Activated T-cell treated with anti-CD3 and anti-CD28 coated beads for 24 hours (primary cell): ENCODE measurements at regions not wholly inside any gene's neighbourhood (a gene's known extent, or its start where the extent isn't known, plus 50 kb on each side); places are given as distances from the start of the nearest gene placed in this dataset.

Experiments used
- DNase-seq: peaks from one replicate; pipeline ENCODE4 v3.0.0-alpha.2; 2020; ENCODE audit warnings: low read depth

DNA sequence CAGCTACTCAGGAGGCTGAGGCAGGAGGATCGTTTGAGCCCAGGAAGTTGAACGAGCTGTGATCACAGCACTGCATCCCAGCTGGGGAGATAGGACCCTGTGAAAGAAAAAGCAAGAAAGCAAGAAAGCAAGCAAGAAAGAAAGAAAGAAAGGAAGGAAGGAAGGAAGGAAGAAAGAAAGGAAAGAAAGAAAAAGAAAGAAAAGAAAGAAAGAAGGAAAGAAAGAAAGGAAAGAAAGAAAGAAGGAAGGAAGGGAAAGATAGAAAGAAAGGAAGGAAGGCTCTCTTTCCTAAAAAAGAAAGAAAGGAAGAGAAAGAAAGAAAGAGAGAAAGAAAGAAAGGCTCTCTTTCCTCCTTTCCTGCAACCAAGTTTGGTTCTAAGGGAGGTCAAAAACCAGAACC is 380.3 kb downstream of the PCNX1 start:
- no peak for DNase-seq

DNA sequence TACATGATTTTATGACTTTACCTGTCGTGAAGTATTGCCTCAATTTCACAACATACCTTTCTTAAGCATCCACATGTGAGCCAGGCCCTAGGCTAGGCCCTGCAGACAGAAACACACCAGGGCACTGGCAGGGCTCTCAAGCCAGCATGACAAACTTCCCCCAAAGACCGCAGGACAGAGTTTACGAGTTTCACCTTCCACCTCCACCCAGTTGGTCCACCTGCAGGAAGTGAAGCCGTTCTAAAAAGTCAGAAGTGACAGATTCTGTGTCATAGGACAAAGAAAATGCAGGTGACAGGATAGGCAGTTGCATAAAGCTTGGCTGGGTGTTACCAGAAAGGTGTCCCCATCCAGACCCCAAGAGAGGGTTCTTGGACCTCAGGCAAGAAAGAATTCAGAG is 382.3 kb downstream of the PCNX1 start:
- DNase-seq, result no peak

DNA sequence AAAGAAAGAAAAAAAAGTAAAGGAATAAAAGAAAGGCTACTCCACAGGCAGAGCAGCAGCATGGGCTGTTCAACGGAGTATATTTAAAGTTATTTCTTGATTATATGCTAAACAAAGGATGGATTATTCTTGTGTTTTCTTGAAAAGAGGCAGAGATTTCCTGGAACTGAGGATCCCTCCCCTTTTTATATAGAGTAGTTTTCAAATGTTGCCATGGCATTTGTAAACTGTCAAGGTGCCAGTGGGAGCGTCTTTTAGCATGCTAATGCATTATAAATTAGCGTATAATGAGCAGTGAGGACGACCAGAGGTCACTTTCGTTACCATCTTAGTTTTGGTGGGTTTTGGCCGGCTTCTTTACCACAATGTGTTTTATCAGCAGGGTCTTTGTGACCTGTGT is 383.0 kb downstream of the PCNX1 start:
- DNase-seq, result no peak

DNA sequence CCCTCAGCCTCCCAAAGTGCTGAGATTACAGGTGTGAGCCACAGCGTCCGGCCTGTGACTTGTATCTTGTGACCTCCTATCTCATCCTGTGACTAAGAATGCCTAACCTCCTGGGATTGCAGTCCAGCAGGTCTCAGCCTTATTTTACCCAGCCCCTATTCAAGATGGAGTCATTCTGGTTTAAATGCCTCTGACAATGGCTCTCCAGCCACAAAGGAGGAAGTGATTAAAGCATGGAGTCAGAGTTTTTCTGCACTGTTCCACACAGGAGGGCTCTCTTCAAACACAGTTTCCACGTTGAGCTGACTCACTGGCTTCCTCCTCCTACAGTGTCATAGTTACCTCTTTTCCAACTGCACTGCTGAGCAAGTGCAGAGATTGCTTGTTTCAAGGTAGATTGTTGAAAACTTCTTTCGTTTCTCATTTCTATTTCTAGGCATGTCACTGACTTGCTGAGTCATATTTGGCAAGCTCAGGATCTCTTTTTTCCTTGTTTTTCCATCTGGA is 383.8 kb downstream of the PCNX1 start:
- DNase-seq, result peak; percentile 51

DNA sequence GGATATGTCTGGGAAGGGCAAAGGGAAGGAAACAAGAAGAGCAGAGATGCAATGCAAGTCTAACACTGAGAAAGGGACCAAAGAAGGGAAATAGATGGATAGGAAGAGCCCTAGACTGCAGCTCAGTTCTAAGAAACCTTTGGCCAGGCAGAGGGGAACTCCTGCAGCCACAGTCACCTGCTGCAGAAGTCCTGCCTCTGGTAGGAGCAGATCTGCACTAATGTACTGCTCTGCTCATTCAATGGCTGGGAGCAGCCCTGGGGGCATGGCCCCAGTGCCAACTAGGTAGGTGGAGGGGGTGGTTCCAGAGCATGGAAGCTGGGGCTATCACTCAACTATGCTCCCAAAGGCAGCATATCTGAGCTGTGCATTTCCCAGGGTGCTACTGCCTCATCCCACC is 388.9 kb downstream of the PCNX1 start:
- DNase-seq, result no peak

DNA sequence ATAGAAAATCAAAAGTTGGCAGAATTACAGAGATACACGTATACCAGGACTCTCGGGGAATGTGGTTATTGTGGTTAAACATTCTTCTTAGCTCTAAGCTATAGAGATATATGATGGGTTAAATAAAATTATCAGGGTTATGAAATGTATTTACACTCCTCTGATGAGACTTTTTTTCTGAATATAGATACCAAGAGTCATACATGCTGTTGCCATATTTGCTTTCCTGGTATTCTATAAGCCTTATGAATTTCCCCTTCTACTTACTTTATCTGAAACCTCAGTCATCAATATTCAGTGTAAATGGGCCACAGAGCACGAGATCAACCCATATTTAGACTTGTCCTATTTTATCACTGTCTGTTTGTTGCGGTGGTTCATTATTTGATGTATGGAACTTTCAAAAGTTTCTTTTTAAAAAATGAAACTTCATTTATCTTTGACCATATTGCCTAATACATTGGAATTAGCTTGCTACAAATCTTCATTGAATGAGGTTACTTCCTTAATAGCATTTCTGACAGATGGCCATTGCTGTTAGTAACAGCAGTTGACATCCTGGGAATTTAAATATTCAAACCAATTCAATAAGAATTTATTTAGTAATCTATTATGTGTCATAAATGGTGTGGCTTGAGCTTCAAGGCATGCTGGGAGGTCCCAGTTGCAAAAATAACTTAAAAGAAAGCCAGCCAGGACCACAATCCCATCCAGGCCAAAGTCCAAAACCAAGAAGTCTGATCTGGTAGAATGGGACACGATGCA is 393.5 kb downstream of the PCNX1 start:
- no peak for DNase-seq

DNA sequence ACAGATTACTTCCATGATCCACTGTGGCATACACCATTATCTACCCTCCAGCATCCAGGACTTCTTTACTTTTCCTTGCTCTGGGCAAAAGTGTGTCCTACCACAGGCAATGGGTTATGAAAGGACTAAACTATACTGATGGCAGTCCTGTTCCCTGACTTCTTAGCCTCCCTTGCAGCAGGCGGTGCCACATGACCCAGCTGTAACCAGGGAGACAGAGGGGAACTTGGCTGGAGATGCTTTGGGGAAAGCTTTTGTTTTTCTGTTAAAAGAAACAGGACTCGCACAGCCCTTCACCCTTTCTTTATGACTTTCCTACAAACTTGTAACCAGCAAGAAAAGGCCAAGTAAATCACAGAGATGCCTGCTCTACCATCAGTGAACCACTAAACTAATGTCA is 394.4 kb downstream of the PCNX1 start:
- no peak for DNase-seq

DNA sequence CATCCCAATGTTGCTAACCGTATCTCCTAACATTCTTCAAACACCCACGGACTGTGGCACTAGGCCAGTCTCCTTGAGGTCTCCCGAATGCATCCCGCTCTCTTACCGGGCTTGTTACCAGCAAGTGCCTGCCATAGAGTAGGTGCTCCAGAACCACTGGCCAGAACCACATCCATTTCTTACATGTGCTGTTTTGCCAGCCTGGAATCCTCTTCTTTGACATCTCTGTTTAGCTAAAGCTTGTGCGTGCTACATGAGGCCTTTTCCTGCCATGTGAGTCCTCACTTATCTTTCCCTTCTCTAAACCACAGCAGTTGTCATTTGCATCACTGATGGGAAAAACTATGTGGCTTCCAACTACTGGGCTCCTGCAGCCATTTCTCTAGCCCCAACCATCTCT is 397.4 kb downstream of the PCNX1 start:
- DNase-seq, result no peak

DNA sequence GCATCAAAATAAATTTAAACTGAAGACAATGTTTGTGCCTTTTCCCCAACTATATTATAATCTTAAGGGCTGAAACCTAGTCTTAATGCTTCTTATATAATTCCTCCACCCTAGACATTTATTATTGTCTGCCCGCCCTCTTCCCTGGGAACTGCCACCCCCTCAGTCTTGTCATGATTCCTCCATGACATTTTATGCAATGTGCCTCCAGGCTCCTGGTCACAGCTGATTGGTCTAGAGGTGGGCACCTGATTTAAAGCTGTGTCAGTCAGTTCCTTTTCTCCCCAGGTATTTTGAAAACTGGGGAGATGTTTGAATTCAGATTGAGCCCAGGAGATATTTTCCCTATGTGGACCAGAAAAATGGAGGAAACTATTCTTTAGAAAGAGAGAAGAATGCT is 401.4 kb downstream of the PCNX1 start:
- no peak for DNase-seq

DNA sequence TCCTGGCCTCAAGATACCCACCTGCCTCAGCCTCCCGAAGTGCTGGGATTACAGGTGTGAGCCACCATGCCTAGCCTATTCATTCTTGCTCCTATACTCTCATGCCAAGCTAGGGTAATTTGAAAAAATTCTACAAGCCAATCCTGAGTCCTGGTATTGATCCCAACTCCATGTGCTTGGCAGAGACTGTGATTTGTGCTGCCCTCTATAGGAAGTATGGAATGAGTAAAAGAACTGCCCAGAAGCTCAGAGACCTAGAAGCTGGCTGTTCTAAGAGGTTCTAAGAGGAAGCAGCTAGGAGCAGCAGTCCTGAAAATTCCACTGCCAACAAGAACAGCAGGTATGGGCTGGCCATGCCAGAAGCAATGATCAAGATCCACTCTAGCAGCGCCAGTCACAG is 402.5 kb downstream of the PCNX1 start:
- no peak for DNase-seq

DNA sequence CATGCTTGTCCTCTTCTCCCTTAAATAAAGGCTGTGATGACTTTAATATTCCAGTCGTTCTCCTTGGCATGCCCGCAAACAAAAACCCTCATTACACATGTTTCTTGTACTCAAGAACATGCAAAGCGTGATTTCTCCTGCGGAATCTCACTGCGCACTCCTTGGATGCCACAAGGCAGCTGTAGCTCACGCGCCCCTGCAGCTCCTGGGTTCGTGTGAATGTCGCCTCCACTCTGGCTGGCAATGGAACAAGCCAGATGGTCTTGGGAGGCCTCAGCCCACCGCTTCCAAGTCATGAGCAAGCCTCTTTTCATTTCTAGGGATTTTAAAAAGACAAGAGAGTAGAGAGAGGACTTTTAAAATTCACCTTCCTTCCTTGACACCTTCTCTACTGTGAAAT is 403.8 kb downstream of the PCNX1 start:
- DNase-seq, result no peak

DNA sequence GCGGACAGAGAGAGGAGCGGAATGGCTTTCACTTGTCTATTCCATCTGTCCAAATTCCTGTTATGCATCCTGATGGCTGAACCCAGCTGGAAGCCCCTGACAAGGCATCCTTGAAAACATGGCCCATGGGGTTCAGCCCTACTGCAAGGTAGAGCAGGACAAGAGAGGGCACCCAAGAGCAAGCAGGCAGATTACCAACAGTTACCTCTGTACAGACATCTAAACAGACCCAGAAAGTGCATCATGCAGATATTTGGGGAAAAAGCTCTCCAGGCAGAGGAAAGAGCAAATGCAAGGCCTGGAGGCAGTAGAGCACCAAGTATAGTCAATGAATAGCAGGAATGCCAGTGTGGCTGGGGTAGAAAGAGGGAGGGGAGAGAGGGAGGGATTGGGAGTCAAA is 407.5 kb downstream of the PCNX1 start:
- DNase-seq, result no peak

DNA sequence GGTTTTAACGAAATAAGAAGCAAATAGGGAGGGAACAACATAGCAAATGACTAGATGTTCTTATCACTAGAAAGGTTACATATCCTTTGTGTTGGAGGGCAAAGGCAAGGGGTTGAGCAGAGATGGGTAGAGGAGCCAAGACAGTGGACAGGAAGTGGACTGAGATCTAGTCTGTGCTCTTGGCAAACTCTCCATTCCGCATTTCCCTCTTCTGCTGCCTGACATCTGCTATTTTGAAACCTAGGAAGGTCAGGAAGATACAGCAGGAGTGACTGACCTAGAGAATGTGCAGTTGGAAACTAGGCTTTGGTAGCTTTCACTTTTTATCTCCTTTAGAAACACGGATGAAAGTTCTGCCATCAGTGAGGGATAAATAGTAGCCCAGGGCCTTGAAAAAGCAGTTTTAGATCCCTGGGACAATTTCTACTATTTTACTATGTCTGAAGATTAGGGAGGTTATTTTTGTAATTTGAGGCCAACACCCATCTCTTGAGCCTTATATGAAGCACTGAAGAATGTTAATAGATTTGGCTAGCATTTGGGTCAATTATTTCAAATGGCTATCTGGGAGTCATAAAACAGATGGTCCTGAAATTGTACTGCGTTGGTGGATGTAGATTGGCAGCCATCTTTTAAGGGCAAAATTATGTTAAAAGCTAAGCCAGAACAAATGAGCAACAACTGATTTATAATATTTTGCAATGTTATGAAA is 410.3 kb downstream of the PCNX1 start:
- DNase-seq, result no peak

DNA sequence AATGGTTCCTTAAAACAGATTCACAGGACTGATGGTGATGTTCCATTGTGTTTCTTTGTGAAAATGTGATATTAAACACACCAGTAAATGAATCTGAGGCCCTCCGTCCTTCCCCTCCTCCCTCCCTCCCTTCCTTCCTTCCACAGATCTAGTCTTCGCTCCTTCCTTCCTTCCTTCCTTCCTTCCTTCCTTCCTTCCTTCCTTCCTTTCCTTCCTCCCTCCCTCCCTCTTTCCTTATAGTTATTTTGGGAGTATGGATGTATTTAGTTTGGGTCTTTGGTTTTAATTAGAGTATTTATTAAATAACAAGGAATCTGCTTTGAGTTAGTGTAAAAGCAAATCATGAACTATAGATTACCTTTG is 410.8 kb downstream of the PCNX1 start:
- no peak for DNase-seq

DNA sequence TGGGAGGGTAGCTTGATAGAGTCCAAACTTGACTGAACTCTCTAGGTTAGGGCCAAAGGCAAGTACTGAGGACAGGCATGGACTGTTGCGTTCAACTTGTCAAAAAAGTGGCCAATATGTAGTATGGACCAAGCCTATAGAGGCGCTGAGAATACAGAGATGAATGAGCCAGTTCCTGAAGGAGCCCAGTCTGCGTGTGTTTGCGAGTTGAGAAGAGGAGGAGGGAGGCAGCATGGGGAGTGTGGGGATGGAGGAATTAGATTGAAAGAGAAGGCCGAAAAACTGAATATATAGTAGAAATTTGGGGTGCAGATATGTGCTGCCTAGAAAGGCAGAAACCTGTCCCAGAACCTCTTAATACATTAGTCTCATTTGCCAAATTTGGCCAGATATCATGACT is 412.4 kb downstream of the PCNX1 start:
- DNase-seq, result no peak

DNA sequence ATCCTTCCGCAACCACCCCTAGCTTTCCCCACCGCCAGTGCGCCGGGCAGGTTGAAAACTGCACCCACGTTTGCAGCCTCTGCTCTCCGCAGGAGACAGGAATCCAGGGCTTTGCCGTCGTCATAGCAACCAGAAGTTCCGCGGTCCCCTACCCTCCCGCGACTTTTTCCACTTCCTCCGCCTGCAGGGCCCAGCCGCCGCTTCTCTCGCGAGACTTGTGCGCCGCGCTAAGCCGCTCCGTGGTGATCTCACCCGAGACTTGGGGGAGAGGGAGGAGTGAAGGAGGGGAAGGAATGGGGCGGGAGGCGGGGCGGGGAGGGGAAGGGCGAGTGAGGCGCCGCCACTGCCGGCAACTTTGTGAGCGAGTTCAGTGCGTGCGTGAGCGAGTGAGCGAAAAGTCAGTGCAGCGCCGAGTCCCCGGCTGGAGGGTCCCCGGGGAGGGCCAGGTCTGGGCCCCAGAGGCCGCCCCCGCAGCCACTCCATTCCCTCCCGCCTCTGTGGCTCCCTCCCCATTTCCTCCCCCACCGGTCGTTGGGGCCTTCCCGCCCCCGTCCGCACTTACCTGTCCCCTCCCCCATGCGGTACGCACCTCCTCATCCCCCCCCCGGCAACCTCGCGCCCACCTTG is 413.0 kb downstream of the PCNX1 start, which contains the start of gene SIPA1L1:
Gene SIPA1L1 (plus strand): TSS at position 370 of the 627 bp plus-strand sequence.
- peak; percentile 97 for DNase-seq

DNA sequence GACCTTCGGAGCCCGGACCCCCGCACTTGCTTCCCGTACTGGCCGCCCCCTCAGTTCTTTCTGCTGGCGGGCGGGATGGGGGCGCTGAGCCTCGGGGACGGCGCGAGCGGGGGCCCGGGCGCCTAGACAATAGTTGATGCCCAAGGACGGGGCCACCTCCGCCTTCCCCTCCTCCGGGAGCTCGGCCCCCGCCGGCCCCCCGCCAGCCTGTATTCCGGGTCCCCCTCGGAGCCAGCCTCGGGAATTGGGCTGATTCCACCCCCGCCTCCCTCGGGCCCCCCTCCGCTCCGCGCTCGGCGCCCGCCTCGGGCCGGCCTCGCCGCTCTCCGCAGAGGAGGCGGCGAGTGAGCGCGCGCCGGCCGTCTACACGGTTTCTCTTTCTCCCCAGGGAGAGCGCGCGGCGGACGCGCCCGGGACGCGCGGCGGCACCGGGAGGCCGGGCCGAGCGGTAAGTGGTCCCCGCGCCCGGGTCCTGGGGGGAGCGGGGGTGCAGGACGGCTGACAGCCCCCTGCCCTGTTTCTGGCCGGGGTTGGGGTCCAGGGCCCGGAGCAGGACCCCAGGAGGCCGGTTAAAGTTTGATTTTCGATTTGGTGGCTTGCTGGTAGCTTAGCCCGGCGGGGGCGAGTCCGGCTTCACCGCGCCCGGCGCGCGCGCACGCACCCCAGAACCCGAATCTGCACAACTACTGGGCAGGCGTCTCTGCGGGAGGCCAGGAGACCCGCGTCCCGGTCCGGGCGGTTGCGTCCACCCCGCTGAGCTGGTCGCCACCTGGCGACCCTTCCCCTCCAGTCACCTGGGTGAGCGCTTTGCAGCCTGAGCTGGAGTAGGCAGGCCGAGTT is 413.7 kb downstream of the PCNX1 start:
- DNase-seq, result peak; percentile 39

DNA sequence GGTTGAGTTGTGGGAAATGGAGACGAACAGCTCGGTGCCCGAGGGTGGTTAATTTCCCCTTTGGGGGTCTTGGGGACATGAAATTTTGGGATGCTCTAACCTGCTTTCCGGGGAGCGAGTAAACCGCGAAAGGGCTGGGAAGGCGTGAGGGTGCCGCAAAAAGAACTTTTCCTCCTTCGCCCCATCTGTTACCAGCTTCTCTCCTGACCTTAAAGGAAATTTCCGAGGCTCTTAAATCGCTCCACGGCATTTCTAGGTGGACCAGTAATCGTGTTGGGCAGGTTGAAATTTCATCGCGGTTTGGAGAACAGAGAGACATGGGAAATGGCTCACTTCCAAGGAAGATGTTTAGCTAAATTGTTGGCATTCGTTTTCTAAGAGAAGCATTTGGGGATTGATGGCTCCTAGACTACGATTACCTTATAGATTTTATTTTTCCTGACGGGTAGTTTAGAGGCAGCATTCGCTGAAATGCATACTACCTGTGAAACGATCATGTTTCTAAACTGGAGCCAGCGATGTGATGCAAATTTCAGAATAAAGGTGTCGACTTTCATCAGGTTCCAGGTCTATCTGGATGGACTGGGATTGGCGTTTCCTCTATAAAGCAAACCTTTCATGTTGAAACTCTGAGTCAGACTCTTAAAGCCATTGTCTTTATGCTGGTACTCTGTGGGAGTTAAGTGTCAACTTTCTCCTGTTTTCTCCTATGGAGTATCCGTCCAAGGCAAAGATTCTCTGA is 414.5 kb downstream of the PCNX1 start:
- no peak for DNase-seq

DNA sequence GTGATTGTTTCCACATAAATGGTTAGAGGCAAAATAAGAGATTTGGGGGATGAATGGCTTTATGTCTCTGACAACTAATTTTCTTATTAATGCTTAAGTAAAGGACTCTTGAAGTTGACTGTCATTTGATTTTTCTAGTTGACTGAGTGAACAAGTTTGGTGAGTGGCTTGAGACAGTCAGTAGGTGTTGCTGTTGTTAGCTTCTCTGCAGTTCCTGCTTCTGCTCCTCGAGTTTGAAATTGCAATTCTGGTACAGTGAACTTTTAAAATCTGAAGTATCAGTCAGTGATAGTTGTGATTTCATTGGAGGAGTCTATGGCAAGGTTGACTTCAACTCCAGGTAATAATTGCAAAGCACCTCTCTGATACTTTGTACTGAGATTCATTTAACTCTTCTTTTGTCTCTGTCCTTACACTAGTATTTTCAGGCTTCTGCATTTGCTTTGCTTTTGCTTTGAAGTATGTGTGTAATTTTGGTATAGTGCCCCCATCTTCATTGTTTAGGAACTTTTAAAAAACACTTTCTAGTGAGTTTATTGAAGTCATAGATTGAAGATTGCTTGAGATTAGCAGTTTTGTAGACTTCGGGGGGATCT is 415.5 kb downstream of the PCNX1 start:
- DNase-seq, result no peak

DNA sequence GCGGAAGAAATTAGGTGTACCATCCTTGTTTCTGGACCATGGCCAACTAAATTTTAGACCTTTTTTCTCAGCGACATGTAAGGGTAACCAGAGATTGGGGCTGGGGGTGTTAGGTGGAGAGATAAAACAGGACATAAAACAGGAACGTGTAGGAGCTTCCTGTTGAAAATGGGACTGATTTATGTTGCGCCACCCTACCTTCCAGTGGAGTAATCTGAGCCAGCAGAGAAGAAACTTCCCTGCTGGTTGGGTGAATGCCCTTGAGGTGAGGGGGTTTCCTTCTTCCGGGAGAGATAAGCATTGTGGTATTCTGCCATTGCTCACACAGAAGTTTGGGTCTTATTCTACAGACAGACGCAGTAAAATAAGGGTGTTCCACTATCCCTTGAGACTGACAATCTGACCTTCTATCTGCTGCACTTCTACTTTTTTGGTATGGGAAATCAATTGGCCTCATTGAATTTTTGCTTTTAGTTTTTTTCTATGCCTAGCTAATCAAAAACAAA is 417.6 kb downstream of the PCNX1 start:
- DNase-seq, result no peak

DNA sequence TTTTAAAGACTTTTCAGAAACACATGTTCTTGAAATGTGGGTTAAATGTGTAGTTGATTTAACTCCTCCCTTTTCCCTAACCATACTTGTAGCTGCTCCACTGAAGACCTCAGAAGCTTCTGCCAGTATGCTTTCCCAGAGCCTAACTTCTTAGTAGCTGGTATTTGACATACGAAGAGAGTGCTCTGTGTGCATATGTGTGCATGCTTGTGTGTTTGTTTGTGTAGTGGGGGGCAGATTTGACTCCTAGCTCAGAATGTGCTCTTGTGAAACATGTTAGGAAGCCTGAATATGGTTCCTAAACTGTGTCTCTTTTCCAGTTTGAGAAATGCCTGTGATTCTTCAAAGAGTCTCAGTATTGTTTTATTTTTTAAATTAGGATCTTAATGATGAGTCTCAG is 420.4 kb downstream of the PCNX1 start:
- DNase-seq, result no peak
